Spleen (tissue), 11 donors: ENCODE measurements at regions not wholly inside any gene's neighbourhood (a gene's known extent, or its start where the extent isn't known, plus 50 kb on each side); places are given as distances from the start of the nearest gene placed in this dataset.

Source experiments
- DNase-seq: peaks from one replicate; pipeline ENCODE4 v3.0.0-alpha.2; 2020
- H3K27ac ChIP-seq, 8 donors: fragments of 200-600 bp; sonication (generic) in 7 of 8; 1 replicate in 4 of 8; 2 replicates in 4 of 8; pipeline versions ENCODE4 v1.5.0 to v1.8.0; 2016 to 2021; ENCODE audit warnings: inconsistent platforms in 4 of 8, mild to moderate bottlenecking in 4 of 8, moderate library complexity in 1 of 8
- H3K27me3 ChIP-seq, 7 donors: fragments of 200-600 bp; sonication (generic) in 6 of 7; replicated peaks in 1 of 7; 1 replicate in 4 of 7; 2 replicates in 3 of 7; pipeline versions ENCODE4 v1.5.0 to v1.8.0; 2016 to 2021; ENCODE audit warnings: inconsistent platforms in 3 of 7, mild to moderate bottlenecking in 1 of 7
- H3K36me3 ChIP-seq, 6 donors: fragments of 200-600 bp; sonication (generic) in 5 of 6; 1 replicate in 4 of 6; 2 replicates in 2 of 6; pipeline versions ENCODE4 v1.5.0 to v1.8.0; 2016 to 2021; ENCODE audit warnings: inconsistent platforms in 2 of 6
- H3K4me1 ChIP-seq, 6 donors: fragments of 200-600 bp; sonication (generic) in 5 of 6; 1 replicate in 3 of 6; 2 replicates in 3 of 6; pipeline versions ENCODE4 v1.5.0 to v1.8.0; 2016 to 2021; ENCODE audit warnings: inconsistent platforms in 3 of 6
- H3K4me3 ChIP-seq, 8 donors: fragments of 200-600 bp; sonication (generic) in 7 of 8; 1 replicate in 4 of 8; 2 replicates in 4 of 8; pipeline versions ENCODE4 v1.5.0 to v1.8.0; 2016 to 2021; ENCODE audit warnings: inconsistent platforms in 4 of 8, mild to moderate bottlenecking in 4 of 8, moderate library complexity in 2 of 8
- H3K9me3 ChIP-seq, 8 donors: fragments of 200-600 bp; sonication (generic) in 7 of 8; 1 replicate in 4 of 8; 2 replicates in 4 of 8; pipeline versions ENCODE4 v1.5.0 to v1.8.0; 2016 to 2021; ENCODE audit warnings: inconsistent platforms in 4 of 8
- POLR2A ChIP-seq, 3 donors: fragments of 450-650 bp; IDR thresholded peaks; one replicate each; pipeline ENCODE4 v1.5.1; 2017; ENCODE audit warnings: antibody characterized with exemption in 3 of 3, mild to moderate bottlenecking in 1 of 3
- POLR2AphosphoS5 ChIP-seq, 3 donors: sonication (generic); formaldehyde crosslinking; IDR thresholded peaks; one replicate each; pipeline ENCODE4 v1.5.1; 2017; ENCODE audit warnings: antibody characterized with exemption in 3 of 3
- WGBS, 5 donors: extraction: QIAGEN DNeasy Blood & Tissue Kit in 3 of 5; methylation state at CpG; one replicate each; pipeline versions ENCODE4 v1.1.5 to v1.1.7; 2013 to 2018; 5-methylcytosine and 5-hydroxymethylcytosine counted together
- intact Hi-C: fragments of 100-400 bp; cut with DNase I; formaldehyde crosslinking; loops from one replicate; pipeline ENCODE4 v1.15.0; 2023; ENCODE audit warnings: low total_unique reads
- TF ChIP-seq, protein P1 (sequence below), 11 experiments: fragments of 200-600 bp in 7 of 11; fragments of 450-650 bp in 4 of 11; sonication (generic) in 4 of 11; IDR thresholded peaks in 8 of 11; conservative IDR thresholded peaks in 3 of 11; 1 replicate in 7 of 11; 2 replicates in 4 of 11; pipeline versions ENCODE4 v1.4.0 to v1.8.0; 2016 to 2021; ENCODE audit warnings: antibody characterized with exemption in 11 of 11, inconsistent platforms in 4 of 11, mild to moderate bottlenecking in 1 of 11
- donor health status: healthy with polysubstance abuse.
- donor health status: DM: no; HTN: no; CAD: no; lungs with moderate emphysema.
- donor health status: DM: no; HTN: no; CAD: no.
- donor health status: Bipolar disorder and iron deficiency.
- donor health status: healthy.
- donor health status: DM: no; HTN: no; CAD: no.
- donor health status: DM: yes; HTN: yes; CAD: no.

DNA sequence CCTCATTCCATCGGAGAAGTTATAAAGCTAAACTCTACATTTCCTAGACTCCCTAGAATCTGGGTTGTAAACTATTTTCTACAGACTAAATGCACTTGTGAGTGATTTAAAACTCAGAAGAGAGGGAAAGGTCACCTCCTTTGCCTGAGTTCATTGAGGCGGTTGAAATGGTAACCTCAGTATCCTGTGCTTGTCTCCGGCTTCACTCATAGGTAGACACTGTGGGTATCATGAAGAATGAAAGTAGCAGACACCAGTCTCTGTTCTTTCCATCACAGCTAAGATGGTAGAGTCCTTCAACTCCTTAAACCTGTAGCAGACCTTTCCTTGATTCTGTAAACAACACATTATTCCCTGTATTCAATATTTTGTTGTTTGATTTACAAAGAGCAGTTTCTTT is 291.3 kb upstream of the ANKRD50 start:
- no peak overlapping the region for H3K4me3 ChIP-seq
- TF ChIP-seq POLR2A (IDR thresholded peaks at IDR 0.05) (no peak), POLR2AphosphoS5 (IDR thresholded peaks at IDR 0.05) (no peak)
- TF ChIP-seq, protein P1, sequence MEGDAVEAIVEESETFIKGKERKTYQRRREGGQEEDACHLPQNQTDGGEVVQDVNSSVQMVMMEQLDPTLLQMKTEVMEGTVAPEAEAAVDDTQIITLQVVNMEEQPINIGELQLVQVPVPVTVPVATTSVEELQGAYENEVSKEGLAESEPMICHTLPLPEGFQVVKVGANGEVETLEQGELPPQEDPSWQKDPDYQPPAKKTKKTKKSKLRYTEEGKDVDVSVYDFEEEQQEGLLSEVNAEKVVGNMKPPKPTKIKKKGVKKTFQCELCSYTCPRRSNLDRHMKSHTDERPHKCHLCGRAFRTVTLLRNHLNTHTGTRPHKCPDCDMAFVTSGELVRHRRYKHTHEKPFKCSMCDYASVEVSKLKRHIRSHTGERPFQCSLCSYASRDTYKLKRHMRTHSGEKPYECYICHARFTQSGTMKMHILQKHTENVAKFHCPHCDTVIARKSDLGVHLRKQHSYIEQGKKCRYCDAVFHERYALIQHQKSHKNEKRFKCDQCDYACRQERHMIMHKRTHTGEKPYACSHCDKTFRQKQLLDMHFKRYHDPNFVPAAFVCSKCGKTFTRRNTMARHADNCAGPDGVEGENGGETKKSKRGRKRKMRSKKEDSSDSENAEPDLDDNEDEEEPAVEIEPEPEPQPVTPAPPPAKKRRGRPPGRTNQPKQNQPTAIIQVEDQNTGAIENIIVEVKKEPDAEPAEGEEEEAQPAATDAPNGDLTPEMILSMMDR (IDR thresholded peaks at IDR 0.05 in 8 of 11, conservative IDR thresholded peaks at IDR 0.05 in 3 of 11), result no peak
- H3K36me3 ChIP-seq, result no peaks in the 10 kb centered on the region
- WGBS, 5 donors, result 86 to 94% (median 90%) methylated on average over 3 of the region's 3 CpGs
- intact Hi-C loops, result no loop called here
- H3K27me3 ChIP-seq, result no peaks in the 10 kb centered on the region
- no peak overlapping the region for H3K27ac ChIP-seq
- peaks cover 0 to 8% (median 0%) of the 10 kb centered on the region in 8 donors for H3K9me3 ChIP-seq
- DNase-seq, result no peak
- no peaks in the 10 kb centered on the region for H3K4me1 ChIP-seq

DNA sequence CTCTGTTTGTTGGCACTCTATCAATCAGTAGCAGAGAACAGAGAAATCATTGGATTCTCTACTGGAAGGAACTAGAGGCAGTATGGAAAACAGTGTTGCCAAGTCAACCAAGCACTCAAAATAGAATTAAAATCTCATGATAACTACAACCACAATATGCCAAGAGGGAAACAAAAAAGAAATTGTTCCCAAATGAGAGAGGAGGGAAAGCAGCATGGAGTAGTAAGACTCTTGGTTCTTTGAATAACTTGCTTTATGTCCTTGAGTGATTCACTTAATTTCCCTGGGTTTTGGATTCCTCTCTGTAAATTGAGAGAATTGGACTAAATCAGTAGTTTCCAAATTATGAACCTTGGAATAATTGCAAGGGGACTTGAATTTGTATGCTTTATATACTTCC is 285.5 kb upstream of the ANKRD50 start:
- TF ChIP-seq POLR2AphosphoS5 (IDR thresholded peaks at IDR 0.05) (no peak), POLR2A (IDR thresholded peaks at IDR 0.05) (no peak)
- TF ChIP-seq, protein P1 (IDR thresholded peaks at IDR 0.05 in 8 of 11, conservative IDR thresholded peaks at IDR 0.05 in 3 of 11), result no peak
- H3K27me3 ChIP-seq, result no peaks in the 10 kb centered on the region
- no peak overlapping the region for H3K4me3 ChIP-seq
- intact Hi-C loops, result no loop called here
- H3K9me3 ChIP-seq, result no peaks in the 10 kb centered on the region
- H3K36me3 ChIP-seq, result no peaks in the 10 kb centered on the region
- H3K4me1 ChIP-seq, result no peaks in the 10 kb centered on the region
- no peak for DNase-seq
- H3K27ac ChIP-seq, result no peak overlapping the region

DNA sequence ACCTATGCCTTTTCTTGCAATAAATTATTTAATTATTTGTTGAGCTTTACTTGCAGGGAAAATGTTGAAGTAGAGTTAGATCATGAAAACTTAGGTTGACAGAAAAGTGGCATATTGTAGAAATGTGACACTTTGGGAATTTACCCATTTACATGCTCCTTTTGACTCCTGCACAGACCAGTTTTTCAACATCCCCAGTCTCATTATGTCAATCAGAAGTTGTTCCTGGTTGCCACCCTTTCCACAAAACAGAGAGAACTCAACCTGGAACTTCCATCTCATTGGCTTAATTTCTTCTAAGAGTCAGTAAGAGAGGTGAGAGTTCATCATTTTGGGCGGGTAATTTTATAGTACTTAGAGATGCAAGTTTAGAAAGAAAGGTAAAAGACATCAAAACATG is 284.6 kb upstream of the ANKRD50 start:
- no peaks in the 10 kb centered on the region for H3K36me3 ChIP-seq
- H3K27ac ChIP-seq, result no peak overlapping the region
- TF ChIP-seq POLR2A (IDR thresholded peaks at IDR 0.05), result no peak
- TF ChIP-seq, protein P1 (IDR thresholded peaks at IDR 0.05 in 8 of 11, conservative IDR thresholded peaks at IDR 0.05 in 3 of 11), result no peak
- no peak for TF ChIP-seq POLR2AphosphoS5 (IDR thresholded peaks at IDR 0.05)
- WGBS, 5 donors, result 74 to 93% (median 76%) methylated on average over 1 of the region's 1 CpG
- no peak for DNase-seq
- H3K4me3 ChIP-seq, result no peak overlapping the region
- no peaks in the 10 kb centered on the region for H3K9me3 ChIP-seq
- intact Hi-C loops, result no loop called here
- H3K27me3 ChIP-seq, result no peaks in the 10 kb centered on the region
- H3K4me1 ChIP-seq, result no peaks in the 10 kb centered on the region

DNA sequence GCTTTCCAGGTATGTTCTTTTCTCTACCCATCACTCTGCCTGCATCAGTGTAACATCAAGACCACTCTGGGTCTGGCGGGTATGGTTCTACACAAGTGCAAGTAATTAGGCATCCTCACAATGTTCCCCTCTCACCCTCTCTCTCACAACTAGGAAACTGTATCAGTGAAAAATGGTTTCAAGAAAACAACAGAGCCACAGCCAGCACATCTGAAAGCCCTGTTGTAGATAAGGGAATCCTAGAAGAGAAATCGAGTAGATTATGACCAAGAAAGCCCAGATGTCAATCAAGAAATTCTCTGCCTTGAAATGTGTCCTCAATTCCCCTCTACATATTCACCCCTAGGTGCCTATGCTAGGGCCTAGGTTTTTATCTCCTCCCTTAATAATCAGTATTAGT is 281.3 kb upstream of the ANKRD50 start:
- Histone ChIP-seq H3K4me1 (no peaks in the 10 kb centered on the region), H3K9me3 (no peaks in the 10 kb centered on the region), H3K4me3 (no peak overlapping the region), H3K36me3 (no peaks in the 10 kb centered on the region), H3K27ac (no peak overlapping the region), H3K27me3 (no peaks in the 10 kb centered on the region)
- TF ChIP-seq POLR2A (IDR thresholded peaks at IDR 0.05) (no peak), POLR2AphosphoS5 (IDR thresholded peaks at IDR 0.05) (no peak)
- TF ChIP-seq, protein P1 (IDR thresholded peaks at IDR 0.05 in 8 of 11, conservative IDR thresholded peaks at IDR 0.05 in 3 of 11), result no peak
- no peak for DNase-seq
- intact Hi-C loops, result no loop called here
- 70 to 86% (median 77%) methylated on average over 2 of the region's 2 CpGs for WGBS, 5 donors
